GM21529 (cell line): ENCODE measurements at regions not wholly inside any gene's neighbourhood (a gene's known extent, or its start where the extent isn't known, plus 50 kb on each side); places are given as distances from the start of the nearest gene placed in this dataset.

Experiments used
- ATAC-seq: cut with Tn5 transposase; IDR thresholded peaks from one replicate; pipeline ENCODE4 v1.9.1; 2021; ENCODE audit not compliant: unreplicated experiment

GRCh38 chr5:53825016-53825415 is 264.6 kb downstream of the NDUFS4 start:
- ATAC-seq, result no peak

- ATAC-seq, result no peak
These were observed 265.5 kb downstream of the NDUFS4 start for GRCh38 chr5:53825926-53826325.

- ATAC-seq, result no peak
These were observed 266.1 kb downstream of the NDUFS4 start for GRCh38 chr5:53826504-53826903.

DNA sequence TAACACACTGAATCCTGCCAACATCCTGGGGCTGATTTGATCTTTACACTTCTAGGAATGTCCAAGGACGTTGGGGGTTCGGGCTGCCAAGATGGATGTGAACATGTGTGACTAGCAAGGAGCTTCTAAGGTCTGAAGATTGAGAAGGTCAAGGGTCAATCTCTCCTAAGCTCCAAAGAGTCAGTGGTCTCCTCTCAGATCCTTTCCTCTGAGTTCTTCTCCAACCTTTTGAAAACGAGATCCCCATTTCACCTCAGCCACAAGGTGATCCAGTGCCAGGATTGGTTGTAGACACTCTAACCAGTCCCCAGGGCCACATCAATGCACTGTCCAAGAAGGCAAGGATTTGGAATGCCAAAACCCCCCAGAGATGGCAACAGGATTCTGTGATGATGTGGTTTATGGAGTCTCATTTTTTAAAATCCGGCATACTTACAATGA is 266.8 kb downstream of the NDUFS4 start:
- no peak for ATAC-seq

DNA sequence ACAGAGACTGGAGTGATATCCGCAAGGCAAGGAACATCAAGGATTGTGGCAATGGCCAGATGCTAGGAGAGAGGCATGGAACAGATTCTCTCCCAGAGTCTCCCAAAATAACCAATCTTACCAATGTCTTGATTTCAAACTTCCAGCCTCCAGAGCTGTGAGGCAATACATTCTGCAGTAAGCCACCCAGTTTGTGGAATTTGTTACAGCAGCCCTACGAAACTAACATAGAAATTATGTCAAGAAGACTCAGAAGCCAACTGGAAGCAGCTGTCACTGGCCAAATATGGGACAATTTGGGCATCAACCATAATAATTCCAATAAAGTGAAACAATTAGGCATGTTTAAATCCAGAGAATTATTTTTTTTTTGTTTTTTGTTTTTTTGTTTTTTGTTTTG is 271.1 kb downstream of the NDUFS4 start:
- no peak for ATAC-seq
